Dermis blood vessel endothelial cell (primary cell): ENCODE measurements at regions not wholly inside any gene's neighbourhood (a gene's known extent, or its start where the extent isn't known, plus 50 kb on each side); places are given as distances from the start of the nearest gene placed in this dataset.
"Not testable (repeated sequence)": the region's sequence is repeated elsewhere in the genome, so short reads cannot be mapped to it uniquely, and the experiment has no call there.

Experiments
- DNase-seq: peaks from one replicate; pipeline ENCODE4 v3.0.0; 2010

- no peak for DNase-seq
Observed at GRCh38 chr11:114949614-114950351, 271.5 kb downstream of the NXPE2 start.

GRCh38 chr11:114953039-114953438, 274.7 kb downstream of the NXPE2 start:
- no peak for DNase-seq

- no peak for DNase-seq
Observed at GRCh38 chr11:114955923-114956322, 277.6 kb downstream of the NXPE2 start.

GRCh38 chr11:114956566-114956965, 278.2 kb downstream of the NXPE2 start:
- no peak for DNase-seq

DNA sequence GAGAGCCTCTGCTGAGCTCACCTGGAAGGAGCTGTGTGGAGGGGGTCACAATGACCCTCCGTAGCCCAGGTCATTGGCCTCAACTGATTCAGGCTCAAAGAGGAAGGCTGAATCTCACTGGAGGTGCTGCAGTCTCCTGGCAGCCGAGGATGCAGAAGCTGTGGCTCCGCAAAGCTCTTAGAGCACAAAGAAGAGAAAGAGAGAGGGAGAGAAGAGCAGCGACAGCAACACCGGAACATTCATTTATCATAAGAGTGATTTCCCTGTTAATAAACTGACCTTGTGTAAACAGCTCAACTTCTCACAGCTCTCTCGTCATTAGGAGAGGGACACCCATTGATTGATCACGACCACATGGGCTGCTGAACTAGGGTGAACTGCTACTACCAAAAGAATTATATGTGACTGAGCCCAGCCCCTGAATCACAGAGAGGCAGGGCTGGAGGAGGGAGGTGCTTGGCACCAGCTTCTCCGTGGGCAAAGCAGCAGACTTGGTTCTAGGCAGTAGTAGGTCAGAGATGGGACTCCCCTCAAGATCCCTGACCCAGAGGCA, 281.7 kb downstream of the NXPE2 start:
- DNase-seq = no peak

GRCh38 chr11:114960819-114961218, 282.5 kb downstream of the NXPE2 start:
- not testable (repeated sequence) for DNase-seq

DNA sequence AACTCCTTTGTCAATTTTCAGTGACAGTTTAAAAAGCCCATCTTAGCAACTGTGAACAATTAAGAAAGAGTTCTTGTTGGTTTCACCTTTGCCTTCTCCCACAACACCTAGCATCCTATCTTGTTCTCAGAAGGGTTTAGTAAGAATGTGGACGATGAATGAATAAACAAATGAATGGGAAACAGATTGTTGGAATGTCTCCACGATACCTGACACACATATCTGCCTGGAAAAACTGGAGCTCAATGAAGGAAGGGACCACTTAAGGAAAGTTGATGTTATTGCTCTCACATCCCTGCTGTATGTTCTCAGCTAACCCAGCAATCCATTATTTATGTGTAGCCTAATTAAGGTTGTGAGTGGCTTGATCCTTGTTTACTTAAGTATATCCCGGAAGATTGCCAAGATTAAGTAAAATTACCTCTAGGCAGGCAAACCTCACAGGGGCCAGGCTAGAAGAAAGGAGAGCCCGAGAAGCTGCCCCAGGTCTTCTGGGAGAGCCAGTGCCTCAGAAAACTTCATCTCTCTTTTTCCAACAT, 286.4 kb downstream of the NXPE2 start:
- no peak for DNase-seq

DNA sequence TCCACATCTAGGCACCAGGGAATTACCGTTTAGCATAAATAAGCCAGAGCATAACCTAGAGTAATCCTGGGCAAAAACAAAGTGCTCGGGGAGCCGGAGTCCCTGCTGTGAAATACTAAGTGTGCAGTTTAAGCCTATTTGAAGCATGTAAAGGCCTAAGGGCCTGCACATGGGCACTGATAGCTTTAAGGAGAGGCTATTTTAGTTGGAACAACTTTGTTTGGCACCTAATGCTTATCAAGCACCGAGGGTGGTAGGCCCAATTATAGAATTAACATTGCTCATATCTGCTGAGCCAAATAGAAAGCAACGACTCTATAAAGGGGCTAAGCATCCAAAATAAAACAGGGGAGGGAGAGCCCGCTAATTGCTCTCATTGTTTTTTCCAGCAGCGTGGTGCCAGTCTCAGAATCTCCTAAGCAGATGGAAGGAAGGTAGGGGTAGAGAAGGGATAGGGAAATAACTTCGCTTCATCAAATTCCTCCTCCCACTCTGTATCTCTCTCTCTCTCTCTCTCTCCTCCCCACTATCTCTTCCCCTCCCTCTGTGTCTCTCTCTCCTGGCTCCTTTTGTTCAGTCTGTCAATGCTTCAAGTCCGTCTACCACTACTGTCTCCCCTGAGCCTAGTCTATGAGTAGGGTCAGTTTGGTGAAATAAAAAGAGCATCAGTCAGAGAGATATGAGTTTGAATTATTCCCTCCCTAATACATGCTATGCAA, 292.8 kb downstream of the NXPE2 start:
- DNase-seq = no peak

GRCh38 chr11:114972105-114972504, 293.8 kb downstream of the NXPE2 start:
- no peak for DNase-seq

GRCh38 chr11:114977651-114978050, 299.3 kb downstream of the NXPE2 start:
- DNase-seq = no peak

- DNase-seq = no peak
Observed at GRCh38 chr11:114982141-114982540, 303.8 kb downstream of the NXPE2 start.

DNA sequence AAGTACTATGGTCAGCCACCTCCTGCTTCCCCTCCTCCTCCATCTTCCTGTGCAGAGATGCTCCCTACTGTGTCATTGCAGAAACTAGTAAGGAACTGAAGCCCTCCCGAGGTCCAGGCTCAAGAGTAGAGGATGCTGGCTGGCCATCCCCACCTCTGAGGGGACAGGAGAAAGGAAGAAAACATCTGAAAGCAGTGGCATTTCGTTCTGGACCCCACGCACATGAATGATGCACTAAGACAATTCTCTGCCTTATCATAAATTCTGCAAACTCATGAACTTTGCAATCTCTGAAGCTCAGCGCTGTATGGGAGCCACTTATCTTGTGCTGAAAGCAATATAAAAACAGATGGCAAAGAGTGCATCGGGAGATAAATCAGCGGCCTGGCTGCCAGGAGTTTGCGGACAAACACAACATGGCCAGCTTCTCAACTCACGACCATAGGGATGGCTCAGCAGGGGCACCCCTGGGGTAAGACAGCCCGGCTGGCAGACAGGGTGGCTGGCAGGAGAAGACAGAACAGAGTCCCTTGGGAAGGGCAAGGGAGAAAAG, 306.4 kb downstream of the NXPE2 start:
- no peak for DNase-seq

- no peak for DNase-seq
Observed at GRCh38 chr11:114986365-114986764, 308.0 kb downstream of the NXPE2 start.

DNA sequence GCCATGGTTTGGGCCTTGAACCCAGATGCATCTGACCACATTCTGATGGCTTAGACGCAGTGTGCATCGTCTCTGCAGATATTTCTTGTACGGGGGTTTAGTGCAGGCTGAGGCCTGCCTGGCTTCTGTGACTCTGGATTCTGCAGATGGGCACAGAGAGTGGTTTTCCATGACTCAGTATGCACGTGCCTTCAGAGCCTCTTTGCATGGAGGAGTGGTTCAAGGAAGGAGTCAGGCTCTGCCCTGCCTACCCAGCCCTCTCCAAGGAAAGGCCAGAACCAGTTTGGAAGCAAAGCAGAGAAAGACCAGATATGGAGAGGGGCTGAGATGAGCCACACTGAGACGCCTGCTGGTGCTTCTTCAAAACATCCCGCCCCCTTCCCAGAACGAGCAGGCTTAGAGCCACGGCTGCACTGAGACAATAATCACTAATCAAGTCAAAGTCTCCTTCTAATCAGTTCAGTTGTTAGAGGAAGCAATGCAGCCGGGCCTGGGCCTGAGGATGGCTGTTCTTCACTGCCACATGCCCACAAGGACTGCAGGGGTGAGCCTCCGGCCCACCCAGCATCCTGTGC, 308.9 kb downstream of the NXPE2 start:
- DNase-seq = no peak

DNA sequence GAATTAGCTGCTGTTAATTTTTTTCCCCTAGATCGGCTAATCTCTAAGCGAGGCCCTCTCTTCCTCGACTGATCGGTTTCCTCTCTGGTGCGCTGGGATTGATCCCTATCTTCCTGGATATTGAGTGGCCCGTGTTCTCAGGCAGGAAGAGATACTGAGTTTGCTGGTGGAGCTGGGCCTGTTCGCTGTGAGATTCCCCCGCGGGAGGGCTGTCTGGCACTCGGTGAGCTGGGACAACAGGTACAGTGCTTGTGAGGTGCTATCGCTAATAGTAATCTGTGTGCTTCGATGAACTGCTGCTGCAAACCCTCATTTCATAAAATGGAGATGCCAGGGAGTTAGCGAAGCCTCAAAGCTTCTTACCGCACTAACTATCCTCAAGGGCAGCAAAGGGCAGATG, 310.3 kb downstream of the NXPE2 start:
- no peak for DNase-seq

GRCh38 chr11:114989536-114989935, 311.2 kb downstream of the NXPE2 start:
- no peak for DNase-seq

- no peak for DNase-seq
Observed at GRCh38 chr11:115005663-115006062, 327.3 kb downstream of the NXPE2 start.

- DNase-seq = no peak
Observed at GRCh38 chr11:115007851-115008250, 329.5 kb downstream of the NXPE2 start.

DNA sequence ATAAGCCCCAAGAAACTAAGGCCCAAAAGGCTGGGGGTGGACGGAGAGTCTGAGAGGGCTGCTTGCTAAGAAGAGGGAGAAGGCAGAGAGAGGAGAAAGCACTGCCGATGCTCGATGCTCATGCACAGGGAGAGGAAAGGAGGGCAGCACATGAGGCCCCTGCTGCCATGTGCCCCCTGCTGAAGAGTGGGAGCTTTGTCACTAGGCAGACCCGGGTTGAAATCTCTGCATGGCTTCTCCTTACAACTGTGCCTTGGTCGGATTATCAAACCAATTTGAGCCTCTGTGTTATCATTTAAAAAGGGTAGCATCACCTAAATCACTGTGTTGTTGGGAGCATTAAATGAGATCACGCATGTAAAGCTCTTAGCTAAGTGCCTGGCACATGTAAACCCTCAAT, 330.5 kb downstream of the NXPE2 start:
- no peak for DNase-seq

DNA sequence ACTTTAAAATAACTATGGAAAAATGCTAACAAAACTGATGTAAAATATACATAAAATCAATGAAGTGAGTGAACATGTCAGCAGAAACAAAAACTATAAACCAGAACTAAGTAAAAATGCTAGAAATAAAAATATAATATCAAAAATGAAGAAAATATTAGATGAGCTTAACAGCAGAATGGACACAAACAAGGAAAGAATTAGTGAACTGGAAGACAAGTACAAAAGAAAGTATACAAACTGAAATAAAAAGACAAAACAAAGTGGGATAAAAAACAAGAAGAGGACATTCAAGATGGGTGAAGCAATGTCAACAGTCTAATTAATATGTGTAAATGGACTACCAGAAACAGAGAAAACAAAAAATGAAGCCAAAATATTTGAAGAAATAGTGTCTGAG, 339.2 kb downstream of the NXPE2 start:
- DNase-seq = no peak

GRCh38 chr11:115030166-115030565, 351.8 kb downstream of the NXPE2 start:
- DNase-seq = no peak

DNA sequence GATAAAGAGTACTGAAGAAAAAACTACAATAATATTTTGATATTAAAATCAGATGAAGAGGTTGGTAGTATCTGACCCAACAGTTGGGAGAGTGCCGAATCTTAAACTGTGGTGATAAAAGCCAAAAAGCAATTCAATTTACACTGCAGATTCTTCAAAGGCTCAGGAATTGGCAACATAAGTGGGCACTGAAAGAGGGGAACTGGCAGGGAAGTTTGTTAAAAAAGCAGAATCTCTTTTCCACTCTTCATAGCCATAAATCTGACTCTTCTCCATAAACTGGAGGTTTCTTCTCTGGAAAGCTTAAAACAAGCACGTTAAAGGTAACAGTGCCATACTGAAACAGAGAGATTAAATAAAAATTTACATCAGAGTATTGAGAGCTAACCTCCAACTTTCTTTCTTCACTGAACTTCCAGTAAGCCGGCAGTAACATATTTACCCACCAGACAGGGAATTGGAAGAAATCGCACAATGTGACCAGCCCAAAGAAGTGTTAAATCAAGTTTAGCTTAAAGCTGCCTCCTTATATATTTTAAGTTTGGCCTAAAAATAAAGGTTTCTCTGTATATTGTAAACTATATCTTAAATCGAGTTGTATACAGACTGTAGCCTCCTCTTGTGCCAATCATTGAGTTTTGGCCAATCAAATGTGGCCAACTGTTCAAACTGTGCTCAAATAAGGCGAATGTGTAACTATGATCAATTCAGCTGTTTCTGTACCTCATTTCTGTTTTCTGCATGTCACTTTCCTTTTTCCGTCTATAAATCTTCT, 358.3 kb downstream of the NXPE2 start:
- DNase-seq = no peak
